ENCODE measurements at regions not wholly inside any gene's neighbourhood (a gene's known extent, or its start where the extent isn't known, plus 50 kb on each side); places are given as distances from the start of the nearest gene placed in this dataset.

DNA sequence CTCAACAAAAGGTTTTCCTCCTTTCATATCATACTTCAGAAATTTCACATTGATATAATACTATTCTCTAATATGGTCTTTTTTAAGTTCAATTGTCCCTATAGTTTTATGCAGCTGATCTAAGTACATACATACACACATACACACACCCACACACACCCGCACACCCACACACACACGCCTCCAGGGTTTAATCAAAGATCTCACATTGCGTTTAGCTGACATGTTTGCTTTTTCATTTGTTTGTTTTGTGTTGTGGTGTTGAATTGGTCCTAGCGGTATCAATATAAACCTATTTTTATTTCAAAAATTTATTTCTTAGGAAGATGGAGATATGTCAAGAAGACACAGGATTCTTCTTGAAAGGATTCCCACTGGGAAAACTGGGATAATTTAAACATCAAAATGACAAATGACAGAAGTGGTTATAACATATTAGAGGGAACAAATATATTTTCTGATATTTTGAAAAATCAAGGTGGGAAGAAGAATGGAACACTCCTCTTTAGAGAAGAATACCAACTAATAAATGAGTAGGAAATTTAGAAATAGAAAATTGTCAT is 434.9 kb upstream of the SLC30A5 start:
- no peak for TF ChIP-seq POLR2AphosphoS5 (IDR thresholded peaks at IDR 0.05; ENCODE audit: borderline replicate concordance, low read depth, low read length)
- no peak for TF ChIP-seq EZH2 (IDR thresholded peaks at IDR 0.05)
